SK-N-SH (cell line): ENCODE measurements at regions not wholly inside any gene's neighbourhood (a gene's known extent, or its start where the extent isn't known, plus 50 kb on each side); places are given as distances from the start of the nearest gene placed in this dataset.

Experiments used
- CTCF ChIA-PET: fragments of 300-600, 350-600 bp; formaldehyde crosslinking; extraction: SDS; loops from one replicate; lab custom pipeline; 2021; lab: Yijun Ruan, JAX
- POLR2A ChIA-PET: fragments of 350-600 bp; sonication (Branson Sonifier 250); formaldehyde crosslinking; extraction: SDS; loops from one replicate; lab custom pipeline; 2020; ENCODE audit warnings: antibody characterized with exemption, inconsistent platforms; lab: Yijun Ruan, JAX
- DNase-seq: peaks from one replicate; pipeline ENCODE4 v3.0.0; 2012
- H2AFZ ChIP-seq: fragments of 200-600 bp; sonication (generic); 2 replicates; pipeline ENCODE4 v1.8.1; 2016; ENCODE audit warnings: antibody characterized with exemption, mild to moderate bottlenecking, low read depth
- H3F3A ChIP-seq: fragments of 200-600 bp; sonication (generic); replicated peaks from 2 replicates; pipeline ENCODE3; 2016; ENCODE audit warnings: antibody characterized with exemption, mild to moderate bottlenecking; ENCODE audit not compliant: insufficient read depth
- H3K27ac ChIP-seq, 2 experiments: fragments of 200-500 bp in 1 of 2; fragments of 200-600 bp in 1 of 2; sonication (Bioruptor generic) in 1 of 2; sonication (generic), shearing (Covaris generic) in 1 of 2; 2 replicates each; pipeline versions ENCODE4 v1.5.1 to v1.6.1; 2014 to 2016; ENCODE audit warnings: low read depth in 2 of 2, inconsistent platforms in 1 of 2, low read length in 1 of 2, mild to moderate bottlenecking in 1 of 2, mixed read lengths in 1 of 2
- H3K27me3 ChIP-seq: fragments of 200-600 bp; sonication (generic), shearing (Covaris generic); 2 replicates; pipeline ENCODE4 v1.6.1; 2016; ENCODE audit warnings: mixed run types; ENCODE audit not compliant: insufficient read depth
- H3K36me3 ChIP-seq, 2 experiments: fragments of 200-500 bp in 1 of 2; fragments of 200-600 bp in 1 of 2; sonication (Bioruptor generic) in 1 of 2; sonication (generic) in 1 of 2; replicated peaks in 1 of 2; 2 replicates each; pipeline versions ENCODE3 to v1.5.1; 2014 to 2016; ENCODE audit warnings: low read length in 1 of 2, mild to moderate bottlenecking in 1 of 2; ENCODE audit not compliant: insufficient read depth in 2 of 2, control insufficient read depth in 1 of 2
- H3K4me1 ChIP-seq, 2 experiments: fragments of 200-500 bp in 1 of 2; fragments of 200-600 bp in 1 of 2; sonication (Bioruptor generic) in 1 of 2; sonication (generic), shearing (Covaris generic) in 1 of 2; 2 replicates each; pipeline versions ENCODE4 v1.5.1 to v1.6.1; 2014 to 2016; ENCODE audit warnings: low read depth in 1 of 2, low read length in 1 of 2, mixed run types in 1 of 2; ENCODE audit not compliant: insufficient read depth in 2 of 2, control insufficient read depth in 1 of 2
- H3K4me2 ChIP-seq: fragments of 200-600 bp; sonication (generic), shearing (Covaris generic); 2 replicates; pipeline ENCODE4 v1.6.1; 2017; ENCODE audit warnings: mixed run types
- H3K4me3 ChIP-seq, 2 experiments: fragments of 200-500 bp in 1 of 2; fragments of 200-600 bp in 1 of 2; sonication (Bioruptor generic) in 1 of 2; sonication (generic), shearing (Covaris generic) in 1 of 2; 2 replicates each; pipeline versions ENCODE4 v1.5.1 to v1.8.1; 2014 to 2016; ENCODE audit warnings: low read depth in 2 of 2, inconsistent platforms in 1 of 2, low read length in 1 of 2, mild to moderate bottlenecking in 1 of 2, mixed read lengths in 1 of 2, moderate library complexity in 1 of 2
- H3K79me2 ChIP-seq: fragments of 200-600 bp; sonication (generic); 2 replicates; pipeline ENCODE4 v1.8.1; 2017; ENCODE audit warnings: mild to moderate bottlenecking; ENCODE audit not compliant: insufficient read depth
- H3K9ac ChIP-seq: fragments of 200-600 bp; sonication (generic); 2 replicates; pipeline ENCODE4 v1.6.1; 2017; ENCODE audit warnings: mixed run types
- H3K9me2 ChIP-seq: fragments of 200-600 bp; sonication (generic); 2 replicates; pipeline ENCODE4 v1.6.1; 2017; ENCODE audit warnings: mixed run types
- H3K9me3 ChIP-seq: fragments of 200-600 bp; sonication (generic); 2 replicates; pipeline ENCODE4 v1.6.1; 2017; ENCODE audit warnings: mixed run types, mild to moderate bottlenecking, moderate library complexity
- H4K20me1 ChIP-seq: fragments of 200-600 bp; sonication (generic); 2 replicates; pipeline ENCODE4 v1.6.1; 2017; ENCODE audit warnings: mild to moderate bottlenecking, mixed run types; ENCODE audit not compliant: insufficient read depth
- CTCF ChIP-seq: fragments of 200-600 bp; sonication (generic); IDR thresholded peaks from 2 replicates; pipeline ENCODE4 v1.6.1; 2017; ENCODE audit warnings: antibody characterized with exemption, mild to moderate bottlenecking, moderate library complexity
- ELF1 ChIP-seq: IDR thresholded peaks from 2 replicates; pipeline ENCODE4 v1.4.0; 2012
- EZH2phosphoT487 ChIP-seq: fragments of 200-600 bp; sonication (generic); IDR thresholded peaks from 2 replicates; pipeline ENCODE4 v1.6.1; 2017; ENCODE audit warnings: low read depth, mixed run types, mild to moderate bottlenecking, antibody characterized with exemption, moderate library complexity, borderline replicate concordance
- FOSL2 ChIP-seq: IDR thresholded peaks from 2 replicates; pipeline ENCODE4 v1.4.0; 2012; ENCODE audit warnings: low read depth, mild to moderate bottlenecking, moderate library complexity, borderline replicate concordance
- FOXJ3 ChIP-seq: sonication (generic); formaldehyde crosslinking; IDR thresholded peaks from 2 replicates; pipeline ENCODE4 v1.5.1; 2020; ENCODE audit warnings: mild to moderate bottlenecking, missing genetic modification reagents
- JUND ChIP-seq: IDR thresholded peaks from 2 replicates; pipeline ENCODE4 v1.4.0; 2012
- MAX ChIP-seq: IDR thresholded peaks from 2 replicates; pipeline ENCODE4 v1.4.0; 2012; ENCODE audit warnings: low read depth
- NFIC ChIP-seq: IDR thresholded peaks from 2 replicates; pipeline ENCODE4 v1.4.0; 2012; ENCODE audit warnings: borderline replicate concordance
- NRF1 ChIP-seq: IDR thresholded peaks from 2 replicates; pipeline ENCODE4 v1.6.1; 2012; ENCODE audit warnings: low read depth, mild to moderate bottlenecking, low read length
- PBX3 ChIP-seq: IDR thresholded peaks from 2 replicates; pipeline ENCODE4; 2012
- POLR2AphosphoS5 ChIP-seq: IDR thresholded peaks from 2 replicates; pipeline ENCODE4 v1.6.1; 2012; ENCODE audit warnings: low read depth, low read length
- RCOR1 ChIP-seq: fragments of 150-350 bp; IDR thresholded peaks from 2 replicates; pipeline ENCODE4 v1.6.1; 2017; ENCODE audit warnings: antibody characterized with exemption, low read length
- REST ChIP-seq: IDR thresholded peaks from 2 replicates; pipeline ENCODE4 v1.6.1; 2012; ENCODE audit warnings: mild to moderate bottlenecking, low read depth, low read length, moderate library complexity
- SIN3A ChIP-seq: IDR thresholded peaks from 2 replicates; pipeline ENCODE4 v1.6.1; 2012; ENCODE audit warnings: low read depth, mild to moderate bottlenecking, low read length, moderate library complexity, borderline replicate concordance
- USF2 ChIP-seq: fragments of 150-350 bp; IDR thresholded peaks from 2 replicates; pipeline ENCODE4 v1.6.1; 2017; ENCODE audit warnings: antibody characterized with exemption, low read length, low read depth, borderline replicate concordance
- WGBS: methylation state at CpG from one replicate; pipeline ENCODE4 v1.1.6; 2017; ENCODE audit warnings: low lambda C conversion rate; 5-methylcytosine and 5-hydroxymethylcytosine counted together

- Histone ChIP-seq H3K4me3 (no peak overlapping the region), H3K4me2 (peak overlapping the region; percentile 6; the same call in 1 of the 2 replicates), H3K9me3 (no peaks in the 10 kb centered on the region), H3K27me3 (no peaks in the 10 kb centered on the region), H4K20me1 (no peaks in the 10 kb centered on the region), H3K9ac (no peak overlapping the region), H3K79me2 (no peaks in the 10 kb centered on the region), H3K27ac (peak overlapping the region; percentile 49 to 63), H2AFZ (peak overlapping the region; percentile 12; the same call in 1 of the 2 replicates), H3F3A (peaks cover 6% of the 10 kb centered on the region), H3K9me2 (no peaks in the 10 kb centered on the region), H3K36me3 (no peaks in the 10 kb centered on the region), H3K4me1 (peaks cover 0 to 8% of the 10 kb centered on the region in 2 experiments; a peak in 2 of 4 replicates)
- 27% methylated on average over 3 of the region's 3 CpGs for WGBS
- ChIA-PET POLR2A (no interaction called here), CTCF (no interaction called here)
- DNase-seq = no peak
- TF ChIP-seq FOSL2 (no peak), EZH2phosphoT487 (no peak), NFIC (no peak), POLR2AphosphoS5 (no peak), JUND (no peak), CTCF (no peak), ELF1 (no peak), FOXJ3 (no peak)
These were observed 116.8 kb upstream of the GORAB start for GRCh38 chr1:170414989-170415709.

- no peak for DNase-seq
- Histone ChIP-seq H3K36me3 (no peaks in the 10 kb centered on the region), H3K4me1 (peaks cover 0 to 8% of the 10 kb centered on the region in 2 experiments; a peak in 2 of 4 replicates), H3K9ac (no peak overlapping the region), H4K20me1 (no peaks in the 10 kb centered on the region), H2AFZ (peak overlapping the region; percentile 68), H3F3A (peaks cover 6% of the 10 kb centered on the region), H3K27ac (peak overlapping the region; percentile 49 to 63; a peak in 3 of 4 replicates), H3K9me2 (no peaks in the 10 kb centered on the region), H3K4me3 (no peak overlapping the region), H3K79me2 (no peaks in the 10 kb centered on the region), H3K4me2 (peak overlapping the region; percentile 6; the same call in 1 of the 2 replicates), H3K9me3 (no peaks in the 10 kb centered on the region), H3K27me3 (no peaks in the 10 kb centered on the region)
- 5% methylated on average over 4 of the region's 4 CpGs for WGBS
- no peak for TF ChIP-seq REST
- TF ChIP-seq FOXJ3 = no peak
- no peak for TF ChIP-seq FOSL2
- TF ChIP-seq PBX3 = no peak
- TF ChIP-seq RCOR1 = no peak
- no peak for TF ChIP-seq USF2
- TF ChIP-seq NRF1 = no peak
- TF ChIP-seq SIN3A = no peak
- TF ChIP-seq MAX = no peak
- ChIA-PET CTCF (no interaction called here), POLR2A (no interaction called here)
These were observed 116.1 kb upstream of the GORAB start for GRCh38 chr1:170415710-170416372.
